ENCODE measurements at regions not wholly inside any gene's neighbourhood (a gene's known extent, or its start where the extent isn't known, plus 50 kb on each side); places are given as distances from the start of the nearest gene placed in this dataset.
A peak's percentile ranks its signal among the peaks of the same experiment; 100 is the strongest.
"Not testable (repeated sequence)": the region's sequence is repeated elsewhere in the genome, so short reads cannot be mapped to it uniquely, and the experiment has no call there.

DNA sequence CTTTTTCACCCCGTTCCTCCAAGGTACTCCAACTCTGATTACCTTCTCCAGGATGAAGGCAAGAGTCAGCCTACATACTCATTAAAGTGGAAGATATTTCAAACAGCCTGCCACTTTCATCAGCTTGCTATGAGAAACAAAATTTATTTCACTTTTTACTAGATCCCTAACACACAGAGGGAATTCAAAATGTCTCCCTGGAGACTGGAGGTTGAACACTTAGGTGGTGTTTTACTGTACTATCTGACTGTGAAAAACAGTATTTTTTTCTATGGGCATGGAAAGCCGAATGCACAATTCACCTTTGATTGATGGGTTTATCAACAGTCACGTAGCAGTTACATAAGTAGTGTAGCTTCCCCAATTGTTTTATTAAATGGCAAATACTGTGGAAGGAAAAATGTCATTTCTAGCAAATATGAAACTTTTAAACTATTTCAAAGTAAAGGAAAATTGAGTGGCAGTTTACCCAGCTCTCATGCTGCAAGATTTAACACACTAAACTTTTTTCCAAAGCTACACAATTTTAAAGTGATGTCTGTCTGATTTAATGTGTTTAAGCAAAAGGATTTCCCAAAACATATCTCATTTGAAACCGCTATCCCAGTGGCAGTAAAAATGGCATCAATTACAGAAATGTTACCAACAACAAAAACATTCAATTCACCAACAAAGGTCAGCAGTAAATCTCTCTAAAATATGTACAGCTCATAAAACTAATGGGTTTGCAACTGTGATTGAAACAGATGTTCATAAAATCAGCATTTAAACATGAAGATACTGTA, 125.0 kb upstream of the TLE4 start:
- DNase-seq (ENCODE audit: low spot score), result peak; percentile 15

DNA sequence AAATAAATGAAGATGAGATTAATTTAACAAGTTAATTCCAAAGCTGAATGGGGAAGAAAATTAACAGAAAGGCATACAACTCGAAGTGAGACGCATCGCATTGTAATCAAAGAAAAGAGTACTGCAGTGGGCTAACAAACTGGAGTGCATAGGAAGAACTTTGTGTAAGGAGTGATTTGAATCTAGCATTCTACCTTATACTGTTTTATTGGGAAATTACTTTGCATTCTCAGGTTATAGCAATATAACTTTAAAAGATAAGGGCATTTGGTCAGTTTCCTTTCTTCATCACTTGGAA, 124.5 kb upstream of the TLE4 start:
- DNase-seq (ENCODE audit: low spot score), result no peak

DNA sequence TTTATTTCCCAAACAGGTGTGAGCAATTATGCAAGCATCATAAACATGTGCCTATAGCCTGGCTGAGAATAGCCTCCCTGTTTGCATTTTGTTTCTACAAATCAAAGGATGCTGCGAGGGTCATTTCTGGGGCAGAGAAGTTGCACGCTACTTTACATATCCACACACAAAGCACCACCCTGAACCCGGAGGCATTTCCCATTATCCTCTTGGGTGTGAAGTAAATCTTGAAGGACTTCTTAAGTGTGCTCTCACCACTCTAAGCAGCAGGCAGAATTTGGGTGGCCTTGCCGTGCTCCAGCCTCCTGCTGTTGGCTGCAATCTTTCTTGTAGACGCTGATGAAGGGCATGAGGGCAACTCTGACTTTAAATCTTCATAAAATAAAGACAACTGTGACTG, 124.0 kb upstream of the TLE4 start:
- no peak for DNase-seq (ENCODE audit: low spot score)

DNA sequence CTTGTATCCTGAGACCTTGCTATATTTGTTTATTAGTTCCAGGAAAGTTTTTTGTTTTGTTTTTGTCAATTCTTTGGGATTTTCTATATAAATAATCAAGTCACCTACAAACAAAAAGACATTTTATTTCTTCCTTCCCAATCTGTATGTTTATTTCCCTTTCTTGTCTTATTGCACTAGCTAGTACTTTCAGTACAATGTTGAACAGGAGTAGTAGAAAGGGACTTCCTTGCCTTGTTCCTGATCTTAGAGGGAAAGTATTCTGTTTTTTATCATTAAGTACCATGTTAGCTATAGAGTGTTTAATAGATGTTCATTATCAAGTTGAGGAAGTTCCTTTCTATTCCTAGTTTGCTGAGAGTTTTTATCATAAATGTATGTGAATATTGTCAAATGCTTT, 119.5 kb upstream of the TLE4 start:
- no peak for DNase-seq (ENCODE audit: low spot score)

DNA sequence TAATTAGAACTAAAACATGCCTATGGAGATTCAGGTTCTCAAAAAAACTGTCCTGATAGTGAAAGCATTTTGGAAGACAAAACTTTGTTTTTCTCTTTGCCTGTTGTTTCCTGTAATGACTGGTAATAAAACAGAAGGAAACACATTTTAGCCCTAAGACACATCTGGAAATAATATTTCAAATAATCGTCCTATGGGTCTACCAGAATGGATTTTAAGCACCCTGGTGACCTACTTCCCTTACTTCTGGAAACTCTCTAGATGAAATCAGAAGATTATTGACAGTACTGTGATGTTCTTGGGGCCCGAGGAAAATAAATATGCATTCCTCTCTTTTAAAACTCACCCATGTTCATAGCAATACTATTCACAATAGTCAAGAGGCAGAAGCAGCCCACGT, 110.1 kb upstream of the TLE4 start:
- no peak for DNase-seq (ENCODE audit: low spot score)

DNA sequence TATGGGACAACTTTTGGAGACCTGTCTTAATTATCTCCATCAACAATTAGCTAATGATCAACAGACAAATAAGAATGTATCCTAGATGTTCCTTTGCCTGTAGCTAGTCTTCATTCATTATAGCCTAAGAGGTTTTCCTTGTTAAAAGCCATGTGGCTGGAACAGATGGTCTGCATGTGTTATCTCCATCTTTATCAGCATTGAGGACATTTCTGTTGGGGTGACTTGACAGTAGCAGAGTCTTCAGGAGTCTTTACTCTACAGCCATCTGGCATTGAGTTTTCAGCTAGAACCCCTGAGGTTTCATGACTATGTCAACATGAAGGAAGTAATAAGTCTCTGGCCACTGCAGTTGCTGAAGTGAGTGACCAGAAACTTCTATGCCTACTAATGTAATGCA, 106.6 kb upstream of the TLE4 start:
- DNase-seq (ENCODE audit: low spot score), result no peak

DNA sequence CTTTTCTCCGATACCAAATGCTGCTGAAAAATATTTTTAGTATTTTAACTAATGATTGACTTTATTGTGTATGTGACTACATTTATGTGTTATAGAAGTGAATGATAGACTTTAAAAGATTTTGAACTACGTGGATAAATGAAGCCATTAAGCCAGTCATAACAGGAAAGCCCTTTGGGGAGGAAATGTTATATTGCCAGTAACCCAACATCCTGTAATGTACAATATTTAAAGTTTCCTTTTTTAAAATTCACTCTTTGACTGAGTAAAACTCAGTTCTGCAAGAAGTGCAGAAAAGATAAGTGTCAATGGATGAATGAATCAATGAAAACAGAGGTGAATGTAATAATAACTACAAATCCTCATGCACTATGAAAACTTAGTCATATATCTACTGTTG, 102.6 kb upstream of the TLE4 start:
- DNase-seq (ENCODE audit: low spot score), result no peak

DNA sequence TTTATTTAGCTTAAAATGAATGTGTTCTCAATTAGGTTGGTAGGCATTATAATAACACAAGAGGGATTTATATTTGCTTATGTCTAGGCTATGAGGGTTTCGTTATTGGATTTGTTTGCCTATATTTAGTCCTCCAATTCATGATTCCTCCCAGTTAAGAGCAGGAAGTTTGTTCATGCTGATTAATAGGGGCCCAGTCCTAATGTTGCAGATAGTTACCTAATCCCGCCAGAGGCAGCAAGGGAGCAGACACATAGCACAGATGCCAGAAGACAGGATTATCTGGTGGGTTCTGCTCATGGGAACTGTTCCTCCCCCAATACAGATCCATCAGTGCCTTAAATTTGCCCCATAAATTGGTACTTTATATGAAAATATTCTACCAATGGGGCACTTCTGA, 100.8 kb upstream of the TLE4 start:
- no peak for DNase-seq (ENCODE audit: low spot score)

DNA sequence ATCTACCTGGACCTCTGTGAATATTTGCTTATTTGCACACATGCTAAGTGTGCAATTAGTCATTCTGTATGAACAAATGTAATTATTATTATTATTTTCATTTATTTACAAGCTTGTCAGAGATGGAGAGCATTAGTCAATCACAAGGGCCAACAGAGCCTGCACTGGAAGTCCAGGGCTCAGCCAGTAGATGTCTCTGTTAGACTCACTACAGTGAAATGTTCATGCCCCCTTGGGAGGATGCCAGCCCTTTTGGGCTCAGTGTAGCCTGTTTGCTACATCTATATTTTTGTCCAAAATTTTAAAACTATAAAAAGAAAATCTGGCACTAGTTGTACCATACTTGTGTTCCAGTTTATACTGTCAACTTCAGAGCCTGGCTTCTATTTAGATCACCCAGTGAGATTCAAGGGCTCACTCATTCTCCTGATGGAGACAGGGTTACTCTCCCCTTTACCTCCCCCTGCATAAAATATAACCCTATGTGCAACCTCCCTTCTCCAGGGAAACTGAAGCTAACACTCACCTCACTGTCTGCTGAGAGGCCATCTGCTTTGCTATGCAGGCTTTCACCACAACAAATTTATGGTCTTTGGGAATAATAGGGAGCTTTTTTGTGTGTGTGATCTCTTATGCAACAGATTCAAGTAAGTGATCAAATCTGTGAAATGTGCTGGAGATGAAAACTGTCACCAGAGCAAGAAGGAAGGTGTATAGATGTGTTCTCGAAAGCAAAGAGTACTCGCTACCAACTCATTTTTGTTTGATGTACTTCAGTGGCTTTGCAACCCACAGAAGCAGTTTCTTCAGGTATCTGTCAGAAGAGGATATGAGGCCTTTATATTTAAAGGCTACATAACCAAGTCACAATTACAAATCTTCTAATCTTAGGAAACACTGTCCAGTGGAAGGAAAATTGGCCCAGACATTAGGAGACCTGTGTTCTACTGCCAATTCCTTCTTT, 99.9 kb upstream of the TLE4 start:
- DNase-seq (ENCODE audit: low spot score), result peak; percentile 43

DNA sequence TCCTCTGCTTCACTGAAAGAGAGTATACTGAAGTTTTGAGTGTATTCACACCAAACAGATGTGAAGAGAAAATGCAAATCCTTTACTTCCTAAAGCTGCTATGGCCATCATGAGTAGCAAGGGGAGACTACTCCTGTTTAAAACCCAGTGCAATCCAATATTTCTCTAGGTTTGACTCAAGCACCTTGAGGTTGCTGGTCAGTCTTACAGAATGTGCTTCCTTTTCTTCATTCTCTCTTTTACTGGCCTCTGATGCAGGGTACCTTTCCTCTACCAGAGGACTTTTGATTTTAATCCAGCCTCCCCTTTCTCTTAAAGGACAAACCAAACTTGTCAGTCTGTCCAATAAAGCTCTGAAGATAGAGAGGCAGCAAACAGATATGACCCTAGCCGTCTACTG, 98.1 kb upstream of the TLE4 start:
- DNase-seq (ENCODE audit: low spot score), result no peak

DNA sequence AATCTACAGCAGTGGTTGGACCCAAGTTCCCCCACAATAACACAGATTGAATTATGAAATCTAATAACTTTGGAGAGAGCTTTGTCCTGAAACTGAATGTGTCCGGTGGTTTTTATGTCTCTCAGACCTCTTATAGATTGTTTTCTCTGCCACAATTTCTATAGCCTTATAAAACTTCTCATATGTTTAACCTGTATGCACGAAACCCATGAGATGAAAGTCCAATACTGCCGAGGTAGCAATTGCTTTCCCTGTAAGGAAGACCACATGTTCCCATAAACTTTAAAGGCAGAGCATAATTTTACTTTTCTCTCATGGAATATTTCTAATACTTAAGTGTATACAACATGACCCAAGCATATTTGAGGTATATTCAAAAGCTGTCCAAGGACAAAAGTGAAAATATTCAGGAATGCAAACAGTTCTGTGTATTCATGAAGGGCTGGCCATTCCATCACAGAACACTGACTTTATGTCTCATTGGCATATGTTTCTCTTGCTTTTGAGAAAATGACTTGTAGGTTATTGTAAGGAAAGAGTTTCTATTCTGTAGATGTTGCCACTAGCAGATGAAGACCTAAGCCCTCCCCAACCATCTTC, 94.4 kb upstream of the TLE4 start:
- DNase-seq (ENCODE audit: low spot score), result no peak

DNA sequence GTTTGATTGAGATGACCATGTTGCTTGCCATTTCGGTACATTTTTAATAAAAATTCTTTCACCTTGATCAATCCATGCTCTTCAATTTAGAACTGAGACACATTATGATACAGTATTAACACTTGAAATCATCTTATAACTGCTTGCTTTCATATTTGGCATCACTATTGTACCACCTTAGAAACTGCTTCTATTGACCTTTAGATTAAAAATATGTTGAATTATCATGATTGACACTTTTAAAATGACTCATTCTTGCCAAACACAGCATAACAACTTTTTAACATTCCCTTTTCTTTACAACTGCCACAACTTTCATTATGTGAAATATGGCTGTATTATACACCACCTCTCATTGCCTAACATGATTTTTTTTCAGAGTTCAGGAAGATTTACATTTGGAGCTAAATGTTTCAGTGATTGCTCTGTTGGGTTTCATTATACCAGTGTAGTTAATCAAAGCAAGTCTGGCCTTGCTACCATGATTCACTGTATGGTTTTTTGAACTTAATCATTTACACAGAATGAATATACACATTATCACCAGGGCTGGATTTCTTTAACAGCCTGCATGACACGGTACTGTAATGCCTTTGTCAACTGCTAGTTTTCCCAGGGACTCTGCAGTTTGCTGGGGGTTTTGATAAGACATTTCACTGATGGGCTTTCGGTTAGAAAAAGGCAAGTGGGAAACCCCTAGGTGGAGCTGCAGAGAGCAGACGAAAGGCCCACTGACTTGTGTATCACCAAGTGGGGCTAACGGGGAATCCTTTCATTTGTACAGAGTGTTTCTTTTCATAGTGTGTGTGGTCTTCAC, 93.6 kb upstream of the TLE4 start:
- DNase-seq (ENCODE audit: low spot score), result peak; percentile 32

DNA sequence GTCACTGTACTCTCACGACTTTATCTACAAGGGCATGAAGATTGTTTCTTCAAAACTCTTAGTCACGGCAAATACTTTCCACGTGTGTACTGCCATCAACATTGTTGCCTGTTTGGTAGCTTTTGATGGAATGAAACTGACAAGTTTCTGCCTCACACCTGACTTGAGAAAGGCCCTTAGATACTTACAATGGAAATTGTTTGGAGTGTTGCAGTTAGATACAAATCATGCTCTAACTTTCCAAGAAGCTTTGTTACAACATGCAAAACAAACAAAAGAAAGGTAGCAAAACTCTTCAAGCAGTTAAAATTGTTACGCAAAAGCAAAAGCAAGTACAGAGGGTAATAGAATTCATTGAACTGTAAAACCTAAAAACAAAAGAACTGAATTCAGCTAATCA, 91.1 kb upstream of the TLE4 start:
- DNase-seq (ENCODE audit: low spot score), result no peak

DNA sequence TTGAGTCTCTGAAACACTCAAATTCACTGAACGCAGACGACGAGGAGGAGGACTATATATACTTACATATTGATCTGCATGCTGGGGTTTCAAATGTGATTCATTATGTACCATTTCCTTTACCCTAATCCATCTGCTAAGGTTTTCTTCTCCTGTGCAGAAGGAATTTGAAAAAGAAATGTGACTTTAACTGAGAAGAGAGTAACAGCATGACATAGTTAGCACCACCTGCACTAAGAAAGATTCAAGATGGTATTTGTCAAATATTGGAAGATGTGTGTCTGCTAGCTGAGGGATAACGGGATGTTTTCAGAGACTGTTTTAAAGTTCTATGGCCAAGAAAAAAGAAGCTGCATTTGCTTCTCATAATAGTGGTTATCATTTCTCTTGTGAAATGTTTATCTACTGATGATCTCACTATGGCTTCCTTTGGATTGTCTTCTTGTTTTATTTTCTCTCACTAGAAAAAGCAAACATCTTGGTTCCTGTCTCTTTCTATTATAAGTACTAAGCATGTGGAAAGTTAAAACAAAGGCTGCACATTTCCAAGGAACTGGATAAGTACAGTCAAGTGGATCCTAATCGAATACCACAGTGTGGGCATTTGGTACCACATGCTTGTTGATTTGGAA, 89.8 kb upstream of the TLE4 start:
- no peak for DNase-seq (ENCODE audit: low spot score)

DNA sequence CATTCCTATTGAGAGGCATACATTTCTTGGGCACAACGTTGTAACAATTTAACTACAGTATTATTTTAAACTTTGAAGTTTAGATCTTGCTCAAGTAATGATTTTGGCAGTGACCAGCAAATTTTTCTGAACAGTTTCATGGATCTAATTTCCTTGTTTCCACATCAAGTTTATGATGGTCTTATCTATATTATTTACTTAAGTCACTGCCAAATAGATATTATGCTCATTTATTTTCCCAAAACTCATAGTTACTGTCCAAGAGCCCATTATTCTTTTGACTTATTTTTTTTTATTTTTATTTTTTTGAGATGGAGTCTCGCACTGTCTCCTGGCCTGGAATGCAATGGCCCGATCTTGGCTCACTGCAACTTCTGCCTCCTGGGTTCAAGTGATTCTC, 86.5 kb upstream of the TLE4 start:
- DNase-seq (ENCODE audit: low spot score), result no peak

DNA sequence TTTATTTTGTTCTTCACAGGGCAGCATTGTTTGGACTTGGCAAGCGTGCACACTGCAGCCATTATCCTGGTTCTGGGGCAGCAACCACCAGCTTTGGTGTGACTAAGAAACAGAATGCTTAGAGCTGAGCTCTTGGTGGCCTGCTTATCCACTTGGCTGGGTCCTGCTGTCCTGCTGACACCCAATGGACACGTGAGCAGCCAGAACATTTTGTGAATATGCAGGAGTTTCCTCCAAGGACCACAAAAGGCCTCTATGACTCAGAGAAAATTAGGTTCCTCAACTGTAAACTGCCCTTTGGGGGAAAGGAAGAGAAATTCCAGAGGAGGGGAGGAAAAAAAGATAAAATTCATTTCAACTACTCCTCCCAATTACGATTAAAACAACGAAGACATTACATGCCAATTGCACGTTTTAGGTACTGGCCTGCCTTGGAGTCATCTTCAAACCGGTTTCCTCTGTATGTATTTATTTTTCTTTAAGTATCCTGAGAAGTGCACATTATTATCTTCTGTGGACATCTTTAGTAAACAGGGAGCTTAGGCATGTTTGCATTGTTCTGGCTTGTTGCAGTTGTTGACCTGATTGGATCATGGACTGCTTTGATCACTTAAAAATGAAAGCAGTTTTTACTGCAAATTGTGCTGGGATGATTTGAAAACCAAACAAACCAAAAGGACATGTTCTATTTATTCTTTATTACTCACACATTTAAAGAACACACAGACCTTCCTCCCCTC, 82.3 kb upstream of the TLE4 start:
- DNase-seq (ENCODE audit: low spot score), result peak; percentile 92

DNA sequence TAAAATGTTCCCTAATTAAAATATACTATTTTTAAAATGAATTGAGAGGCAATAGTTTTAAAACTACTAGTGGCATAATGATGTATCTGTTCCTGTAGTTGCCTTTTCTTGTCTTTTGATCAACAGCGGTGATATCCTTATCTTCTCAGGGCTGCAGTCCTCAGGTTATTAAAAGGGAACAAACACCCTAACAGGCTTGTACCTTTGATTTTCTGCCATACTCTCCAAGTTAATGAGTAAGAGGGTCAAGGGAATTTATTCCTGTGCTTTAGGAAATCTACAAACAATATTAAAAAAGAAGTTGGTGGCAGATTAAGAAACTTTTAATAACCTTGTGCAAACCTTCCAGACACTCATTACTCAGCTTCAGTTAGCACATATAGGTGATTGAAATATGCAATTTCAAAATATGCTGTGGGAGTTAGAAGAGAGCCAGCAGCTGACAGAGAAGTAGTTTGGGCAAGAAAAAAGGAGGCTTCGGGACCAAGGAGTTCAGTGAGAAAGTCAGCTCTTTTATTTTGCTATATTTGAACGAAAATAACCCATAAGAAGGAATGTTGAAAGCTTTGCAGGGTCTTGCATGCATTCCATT, 81.0 kb upstream of the TLE4 start:
- DNase-seq (ENCODE audit: low spot score), result no peak

DNA sequence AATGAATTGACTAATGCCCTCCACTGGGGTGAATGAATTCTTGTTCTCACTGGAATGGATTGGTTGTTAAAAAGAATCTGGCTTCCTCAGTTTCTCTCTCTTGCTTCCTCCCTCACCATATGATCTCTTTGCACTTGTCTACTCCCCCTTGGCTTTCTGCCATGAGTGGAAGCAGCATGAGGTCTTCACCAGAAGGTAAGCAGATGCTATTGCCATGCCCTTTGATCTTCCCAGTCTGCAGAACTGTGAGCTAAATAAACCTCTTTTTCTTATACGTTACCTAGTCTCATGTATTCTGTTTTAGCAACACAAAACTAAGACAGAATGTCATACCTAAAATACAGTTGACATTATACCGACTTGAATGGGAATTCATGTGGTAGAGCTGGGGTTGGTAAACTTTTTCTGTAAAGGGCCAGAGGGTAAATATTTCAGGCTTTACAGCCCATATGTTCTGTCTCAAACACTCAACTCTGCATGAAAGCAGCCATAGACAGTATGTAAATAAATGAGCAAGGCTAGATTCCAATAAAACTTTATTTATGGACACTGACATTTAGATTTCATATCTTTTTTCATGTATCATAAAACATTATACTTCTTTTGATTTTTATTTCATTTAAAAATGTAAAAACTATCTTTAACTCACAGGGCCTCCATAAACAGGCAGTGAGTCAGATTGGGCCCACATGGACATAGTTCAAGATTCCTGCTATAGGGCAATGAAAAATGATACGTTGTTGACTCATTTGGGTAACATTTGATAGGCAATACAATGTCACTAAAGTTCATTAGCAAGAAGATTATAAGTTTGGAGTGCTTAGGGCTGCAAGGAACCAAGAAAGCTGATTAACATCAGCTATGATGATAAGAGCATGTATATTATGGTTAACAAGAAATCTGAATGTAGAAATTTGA, 79.4 kb upstream of the TLE4 start:
- DNase-seq (ENCODE audit: low spot score), result no peak

DNA sequence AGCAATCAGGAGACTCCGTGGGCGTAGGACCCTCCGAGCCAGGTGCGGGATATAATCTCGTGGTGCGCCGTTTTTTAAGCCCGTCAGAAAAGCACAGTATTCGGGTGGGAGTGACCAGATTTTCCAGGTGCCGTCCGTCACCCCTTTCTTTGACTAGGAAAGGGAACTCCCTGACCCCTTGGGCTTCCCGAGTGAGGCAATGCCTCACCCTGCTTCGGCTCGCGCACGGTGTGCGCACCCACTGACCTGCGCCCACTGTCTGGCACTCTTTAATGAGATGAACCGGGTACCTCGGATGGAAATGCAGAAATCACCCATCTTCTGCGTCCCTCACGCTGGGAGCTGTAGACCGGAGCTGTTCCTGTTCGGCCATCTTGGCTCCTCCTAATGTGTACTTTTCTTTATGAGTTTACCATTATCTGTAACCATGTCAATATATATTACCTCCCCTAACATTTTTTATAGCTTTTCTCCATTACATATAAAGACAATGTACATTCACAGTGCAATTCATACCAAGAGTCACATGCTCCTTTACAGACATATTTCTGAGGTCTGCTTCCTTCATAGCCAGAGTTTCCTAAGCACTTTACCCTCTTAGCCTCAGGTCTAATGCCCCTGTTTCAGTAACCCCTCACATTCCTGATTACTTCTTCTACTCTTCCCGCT, 71.4 kb upstream of the TLE4 start:
- not testable (repeated sequence) for DNase-seq (ENCODE audit: low spot score)

Data from A172 (cell line).